HepG2 (cell line): ENCODE measurements at regions not wholly inside any gene's neighbourhood (a gene's known extent, or its start where the extent isn't known, plus 50 kb on each side); places are given as distances from the start of the nearest gene placed in this dataset.

ENCODE experiments used
- ATAC-seq: fragments of 200-7000 bp; cut with Tn5 transposase; 3 replicates; pipeline ENCODE4 v1.9.1; 2020; ENCODE audit warnings: mild to moderate bottlenecking, moderate library complexity
- BruUV-seq: library from RNA; stranded (reverse); fragments of 400-500 nt; replicated peaks from 2 replicates; lab custom pipeline; 2021; lab: Mats Ljungman, UMichigan
- CTCF ChIA-PET: fragments of 300-600 bp; formaldehyde crosslinking; extraction: SDS; loops from one replicate; lab custom pipeline; 2021; ENCODE audit warnings: low total read pairs, inconsistent platforms, low intra/inter-chr PET ratio; lab: Yijun Ruan, JAX
- POLR2A ChIA-PET: fragments of 350-600 bp; sonication (Branson Sonifier 250); formaldehyde crosslinking; loops from one replicate; lab custom pipeline; 2020; ENCODE audit warnings: antibody characterized with exemption, inconsistent platforms; lab: Yijun Ruan, JAX
- DNase-seq: peaks from one replicate; pipeline ENCODE4 v3.0.0-alpha.2; 2015; ENCODE audit warnings: low spot score
- FAIRE-seq: peaks from 3 replicates; lab custom pipeline; 2011; peaks lifted over from hg19 to GRCh38; lab: Jason Lieb, UNC
- H2AFZ ChIP-seq: one replicate; pipeline ENCODE4 v1.6.1; 2011; ENCODE audit warnings: low read length, inconsistent platforms
- H3K27ac ChIP-seq: fragments of 300-600 bp; 3 replicates; pipeline ENCODE4 v1.8.0; 2011; ENCODE audit warnings: mixed run types, mild to moderate bottlenecking, mixed read lengths, low read length, inconsistent platforms; ENCODE audit not compliant: insufficient read depth; ENCODE audit errors: extremely low read length
- H3K27me3 ChIP-seq, 2 experiments: fragments of 200-600 bp in 1 of 2; 2 replicates in 1 of 2; 3 replicates in 1 of 2; pipeline versions ENCODE4 v1.6.0 to v1.8.0; 2011; ENCODE audit warnings: low read length in 2 of 2, mild to moderate bottlenecking in 2 of 2, moderate library complexity in 2 of 2, inconsistent platforms in 1 of 2; ENCODE audit not compliant: insufficient read depth in 2 of 2, control insufficient read depth in 1 of 2
- H3K36me3 ChIP-seq, 2 experiments: fragments of 200-600 bp in 1 of 2; replicated peaks in 1 of 2; 2 replicates in 1 of 2; 3 replicates in 1 of 2; pipeline versions ENCODE4 v1.5.1 to v1.8.0; 2011; ENCODE audit warnings: low read length in 2 of 2, inconsistent platforms in 1 of 2; ENCODE audit not compliant: insufficient read depth in 2 of 2, control insufficient read depth in 1 of 2
- H3K4me1 ChIP-seq: 2 replicates; pipeline ENCODE4 v1.5.1; 2012; ENCODE audit warnings: low read length, inconsistent platforms; ENCODE audit not compliant: insufficient read depth
- H3K4me2 ChIP-seq: 2 replicates; pipeline ENCODE4 v1.6.0; 2011; ENCODE audit warnings: low read depth, low read length, inconsistent platforms
- H3K4me3 ChIP-seq, 3 experiments: fragments of 200-600 bp in 1 of 3; sonication (generic), shearing (Covaris generic) in 1 of 3; replicated peaks in 1 of 3; 2 replicates each; pipeline ENCODE4 v1.5.1; 2011 to 2016; ENCODE audit warnings: low read length in 3 of 3, inconsistent platforms in 2 of 3, low read depth in 2 of 3, mild to moderate bottlenecking in 2 of 3, control low read depth in 1 of 3, mixed read lengths in 1 of 3; ENCODE audit not compliant: insufficient read depth in 1 of 3
- H3K79me2 ChIP-seq: one replicate; pipeline ENCODE4 v1.6.1; 2011; ENCODE audit warnings: low read length, inconsistent platforms; ENCODE audit not compliant: insufficient read depth
- H3K9ac ChIP-seq: 2 replicates; pipeline ENCODE4 v1.6.0; 2011; ENCODE audit warnings: mild to moderate bottlenecking, low read depth, low read length, inconsistent platforms; ENCODE audit not compliant: insufficient read depth
- H3K9me3 ChIP-seq: 2 replicates; pipeline ENCODE4 v1.5.1; 2012; ENCODE audit warnings: mild to moderate bottlenecking, low read length
- H4K20me1 ChIP-seq: 2 replicates; pipeline ENCODE4 v1.6.0; 2011; ENCODE audit warnings: inconsistent platforms, mild to moderate bottlenecking, low read length, moderate library complexity; ENCODE audit not compliant: insufficient read depth
- CBX1 ChIP-seq: IDR thresholded peaks from one replicate; pipeline ENCODE4 v1.6.1; 2016; ENCODE audit warnings: antibody characterized with exemption, low read depth
- MAFF ChIP-seq: IDR thresholded peaks from 2 replicates; pipeline ENCODE4 v1.6.1; 2011; ENCODE audit warnings: low read depth, low read length, improper control_type of control experiment
- MAFK ChIP-seq, 2 experiments: IDR thresholded peaks in 1 of 2; conservative IDR thresholded peaks in 1 of 2; 2 replicates each; pipeline ENCODE4 v1.6.1; 2011; ENCODE audit warnings: improper control_type of control experiment in 2 of 2, low read length in 2 of 2
- RFX3 ChIP-seq: IDR thresholded peaks from 2 replicates; pipeline ENCODE4 v1.6.1; 2016; ENCODE audit warnings: missing biosample characterization, missing genetic modification reagents
- WIZ ChIP-seq: sonication (generic); formaldehyde crosslinking; IDR thresholded peaks from 2 replicates; pipeline ENCODE4 v1.5.1; 2020; ENCODE audit warnings: mild to moderate bottlenecking, missing genetic modification reagents
- ZNF180 ChIP-seq: sonication (generic); formaldehyde crosslinking; IDR thresholded peaks from 2 replicates; pipeline ENCODE4 v1.4.0; 2020; ENCODE audit warnings: low read depth, missing genetic modification reagents, borderline replicate concordance
- ZNF33B ChIP-seq: sonication (generic); formaldehyde crosslinking; IDR thresholded peaks from 2 replicates; pipeline ENCODE4 v1.5.1; 2020; ENCODE audit warnings: mild to moderate bottlenecking, missing genetic modification reagents
- ZNF468 ChIP-seq: sonication (generic); formaldehyde crosslinking; IDR thresholded peaks from 2 replicates; pipeline ENCODE4 v1.8.0; 2022; ENCODE audit warnings: mild to moderate bottlenecking, moderate library complexity, missing genetic modification reagents
- WGBS: methylation state at CpG from one replicate; pipeline ENCODE4 v1.1.6; 2017; ENCODE audit warnings: low lambda C conversion rate; 5-methylcytosine and 5-hydroxymethylcytosine counted together
- in situ Hi-C: cut with HindIII; loops from 2 replicates; pipeline ENCODE4 v1.10.0; 2017; ENCODE audit warnings: low pct_unique_long_range_greater_than_20kb; ENCODE audit not compliant: extremely low pct_ligation_motif_present
- intact Hi-C: fragments of 100-400 bp; cut with micrococcal nuclease; formaldehyde crosslinking; loops from one replicate; pipeline ENCODE4 v1.10.0; 2022; ENCODE audit not compliant: unreplicated experiment
- TF ChIP-seq, protein P1 (sequence below): sonication (generic); formaldehyde crosslinking; IDR thresholded peaks from 2 replicates; pipeline ENCODE4 v1.5.0; 2020; ENCODE audit warnings: missing genetic modification reagents
- TF ChIP-seq, protein P2 (sequence below): sonication (generic); formaldehyde crosslinking; IDR thresholded peaks from 2 replicates; pipeline ENCODE4 v1.4.0; 2020; ENCODE audit warnings: mild to moderate bottlenecking, missing genetic modification reagents

DNA sequence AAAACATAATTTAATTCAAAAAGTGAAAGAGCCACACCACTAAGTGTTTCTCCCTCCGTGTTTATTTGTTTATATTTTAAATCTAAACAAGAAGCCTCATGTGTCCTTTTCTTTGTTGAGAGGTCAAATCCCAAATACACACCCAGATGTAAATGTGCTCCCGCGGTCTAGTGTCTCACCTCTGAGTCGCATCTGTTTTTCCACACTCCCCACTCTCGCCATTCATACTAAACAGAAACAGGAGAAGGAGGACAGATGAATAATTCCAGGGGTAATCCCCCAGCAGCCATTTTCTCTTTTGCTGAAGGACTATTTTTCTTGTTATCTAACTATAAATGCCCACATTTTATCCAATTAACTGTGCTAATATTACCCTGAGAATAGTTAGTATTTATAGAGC lies 361.6 kb upstream of the RIOK2 start:
- no peak overlapping the region for H3K9ac ChIP-seq
- DNase-seq (no peak), ATAC-seq (no peak), FAIRE-seq (no peak)
- TF ChIP-seq WIZ (CRISPR knock-in tag) (no peak), ZNF180 (no peak), CBX1 (no peak), ZNF468 (no peak), ZNF33B (CRISPR knock-in tag) (no peak), RFX3 (CRISPR knock-in tag) (no peak)
- TF ChIP-seq, protein P1, sequence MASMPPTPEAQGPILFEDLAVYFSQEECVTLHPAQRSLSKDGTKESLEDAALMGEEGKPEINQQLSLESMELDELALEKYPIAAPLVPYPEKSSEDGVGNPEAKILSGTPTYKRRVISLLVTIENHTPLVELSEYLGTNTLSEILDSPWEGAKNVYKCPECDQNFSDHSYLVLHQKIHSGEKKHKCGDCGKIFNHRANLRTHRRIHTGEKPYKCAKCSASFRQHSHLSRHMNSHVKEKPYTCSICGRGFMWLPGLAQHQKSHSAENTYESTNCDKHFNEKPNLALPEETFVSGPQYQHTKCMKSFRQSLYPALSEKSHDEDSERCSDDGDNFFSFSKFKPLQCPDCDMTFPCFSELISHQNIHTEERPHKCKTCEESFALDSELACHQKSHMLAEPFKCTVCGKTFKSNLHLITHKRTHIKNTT (CRISPR knock-in tag): no peak
- intact Hi-C loops: no loop called here
- WGBS: 2% methylated on average over 5 of the region's 5 CpGs
- no peaks in the 10 kb centered on the region for H4K20me1 ChIP-seq
- H3K36me3 ChIP-seq: no peaks in the 10 kb centered on the region
- no peak overlapping the region for H3K4me3 ChIP-seq
- ChIA-PET CTCF (no interaction called here), POLR2A (no interaction called here)
- no peak overlapping the region for H2AFZ ChIP-seq
- no peak overlapping the region for H3K4me2 ChIP-seq
- H3K79me2 ChIP-seq: no peaks in the 10 kb centered on the region
- in situ Hi-C loops: loop anchor here (25.0 kb wide), 2 partner anchors 257 to 1293 kb away; no protein-coding TSS in a partner anchor
- BruUV-seq: no TSS peak
- no peaks in the 10 kb centered on the region for H3K4me1 ChIP-seq
- no peaks in the 10 kb centered on the region for H3K9me3 ChIP-seq
- no peaks in the 10 kb centered on the region for H3K27me3 ChIP-seq
- H3K27ac ChIP-seq: no peak overlapping the region

DNA sequence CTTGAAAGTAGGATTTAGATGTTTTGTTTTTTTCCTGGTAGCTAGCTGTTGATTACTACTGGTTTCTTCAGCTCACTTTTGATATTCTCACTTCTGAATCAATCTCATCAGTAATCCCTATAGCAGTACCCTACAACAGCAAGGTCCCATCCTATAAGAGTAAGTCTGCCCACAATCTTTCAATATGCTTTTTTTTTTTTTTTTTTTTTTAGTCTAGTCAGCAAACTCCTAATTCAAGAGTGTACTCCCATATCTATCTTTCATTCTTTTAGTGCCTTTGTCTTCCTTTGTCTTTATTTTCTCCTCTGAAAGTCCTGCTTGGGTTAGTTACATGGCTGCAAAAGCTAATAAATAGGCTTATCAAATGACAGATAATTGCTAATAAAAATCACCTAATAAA lies 362.4 kb upstream of the RIOK2 start:
- in situ Hi-C loops: loop anchor here (25.0 kb wide), 2 partner anchors 258 to 1292 kb away; no protein-coding TSS in a partner anchor
- H3K9me3 ChIP-seq: no peaks in the 10 kb centered on the region
- no peak overlapping the region for H3K9ac ChIP-seq
- CTCF ChIA-PET: no interaction called here
- no TSS peak for BruUV-seq
- no peak overlapping the region for H3K4me3 ChIP-seq
- no peaks in the 10 kb centered on the region for H3K36me3 ChIP-seq
- ATAC-seq (no peak), FAIRE-seq (no peak), DNase-seq (no peak)
- H3K4me1 ChIP-seq: no peaks in the 10 kb centered on the region
- H4K20me1 ChIP-seq: no peaks in the 10 kb centered on the region
- intact Hi-C loops: no loop called here
- TF ChIP-seq, protein P2, sequence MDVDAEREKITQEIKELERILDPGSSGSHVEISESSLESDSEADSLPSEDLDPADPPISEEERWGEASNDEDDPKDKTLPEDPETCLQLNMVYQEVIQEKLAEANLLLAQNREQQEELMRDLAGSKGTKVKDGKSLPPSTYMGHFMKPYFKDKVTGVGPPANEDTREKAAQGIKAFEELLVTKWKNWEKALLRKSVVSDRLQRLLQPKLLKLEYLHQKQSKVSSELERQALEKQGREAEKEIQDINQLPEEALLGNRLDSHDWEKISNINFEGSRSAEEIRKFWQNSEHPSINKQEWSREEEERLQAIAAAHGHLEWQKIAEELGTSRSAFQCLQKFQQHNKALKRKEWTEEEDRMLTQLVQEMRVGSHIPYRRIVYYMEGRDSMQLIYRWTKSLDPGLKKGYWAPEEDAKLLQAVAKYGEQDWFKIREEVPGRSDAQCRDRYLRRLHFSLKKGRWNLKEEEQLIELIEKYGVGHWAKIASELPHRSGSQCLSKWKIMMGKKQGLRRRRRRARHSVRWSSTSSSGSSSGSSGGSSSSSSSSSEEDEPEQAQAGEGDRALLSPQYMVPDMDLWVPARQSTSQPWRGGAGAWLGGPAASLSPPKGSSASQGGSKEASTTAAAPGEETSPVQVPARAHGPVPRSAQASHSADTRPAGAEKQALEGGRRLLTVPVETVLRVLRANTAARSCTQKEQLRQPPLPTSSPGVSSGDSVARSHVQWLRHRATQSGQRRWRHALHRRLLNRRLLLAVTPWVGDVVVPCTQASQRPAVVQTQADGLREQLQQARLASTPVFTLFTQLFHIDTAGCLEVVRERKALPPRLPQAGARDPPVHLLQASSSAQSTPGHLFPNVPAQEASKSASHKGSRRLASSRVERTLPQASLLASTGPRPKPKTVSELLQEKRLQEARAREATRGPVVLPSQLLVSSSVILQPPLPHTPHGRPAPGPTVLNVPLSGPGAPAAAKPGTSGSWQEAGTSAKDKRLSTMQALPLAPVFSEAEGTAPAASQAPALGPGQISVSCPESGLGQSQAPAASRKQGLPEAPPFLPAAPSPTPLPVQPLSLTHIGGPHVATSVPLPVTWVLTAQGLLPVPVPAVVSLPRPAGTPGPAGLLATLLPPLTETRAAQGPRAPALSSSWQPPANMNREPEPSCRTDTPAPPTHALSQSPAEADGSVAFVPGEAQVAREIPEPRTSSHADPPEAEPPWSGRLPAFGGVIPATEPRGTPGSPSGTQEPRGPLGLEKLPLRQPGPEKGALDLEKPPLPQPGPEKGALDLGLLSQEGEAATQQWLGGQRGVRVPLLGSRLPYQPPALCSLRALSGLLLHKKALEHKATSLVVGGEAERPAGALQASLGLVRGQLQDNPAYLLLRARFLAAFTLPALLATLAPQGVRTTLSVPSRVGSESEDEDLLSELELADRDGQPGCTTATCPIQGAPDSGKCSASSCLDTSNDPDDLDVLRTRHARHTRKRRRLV (CRISPR knock-in tag): no peak
- TF ChIP-seq MAFK (conservative IDR thresholded peaks at IDR 0.05 in 1 of 2, IDR thresholded peaks at IDR 0.05 in 1 of 2; ENCODE audit: low read length in 2 of 2) (peak; percentile 67 to 86), MAFF (peak; percentile 71)
- H3K79me2 ChIP-seq: no peaks in the 10 kb centered on the region
- no peak overlapping the region for H2AFZ ChIP-seq
- H3K27me3 ChIP-seq: no peaks in the 10 kb centered on the region
- no peak overlapping the region for H3K27ac ChIP-seq
- POLR2A ChIA-PET: no interaction called here
- H3K4me2 ChIP-seq: no peak overlapping the region
